GM21717 (cell line): ENCODE measurements at regions not wholly inside any gene's neighbourhood (a gene's known extent, or its start where the extent isn't known, plus 50 kb on each side); places are given as distances from the start of the nearest gene placed in this dataset.
"Not testable (repeated sequence)": the region's sequence is repeated elsewhere in the genome, so short reads cannot be mapped to it uniquely, and the experiment has no call there.

Experiments used
- ATAC-seq: cut with Tn5 transposase; IDR thresholded peaks from one replicate; pipeline ENCODE4 v1.9.1; 2021; ENCODE audit warnings: mild to moderate bottlenecking, moderate library complexity; ENCODE audit not compliant: unreplicated experiment

GRCh38 chr4:159545556-159545955 is 442.7 kb downstream of the RAPGEF2 start:
- no peak for ATAC-seq

- ATAC-seq, result no peak
Measured at GRCh38 chr4:159547645-159548308, 444.9 kb downstream of the RAPGEF2 start.

GRCh38 chr4:159549098-159549518 is 446.2 kb downstream of the RAPGEF2 start:
- ATAC-seq, result no peak

- no peak for ATAC-seq
Measured at GRCh38 chr4:159551281-159551680, 448.4 kb downstream of the RAPGEF2 start.

GRCh38 chr4:159552979-159553768 is 450.3 kb downstream of the RAPGEF2 start:
- ATAC-seq, result no peak

GRCh38 chr4:159555873-159556272 is 453.0 kb downstream of the RAPGEF2 start:
- ATAC-seq, result no peak

- no peak for ATAC-seq
Measured at GRCh38 chr4:159562366-159562765, 459.5 kb downstream of the RAPGEF2 start.

GRCh38 chr4:159563257-159563656 is 460.4 kb downstream of the RAPGEF2 start:
- no peak for ATAC-seq

- ATAC-seq, result no peak
Measured at GRCh38 chr4:159564615-159565014, 461.7 kb downstream of the RAPGEF2 start.

GRCh38 chr4:159566786-159567185 is 463.9 kb downstream of the RAPGEF2 start:
- ATAC-seq, result no peak

GRCh38 chr4:159577241-159577640 is 474.4 kb downstream of the RAPGEF2 start:
- ATAC-seq, result no peak

GRCh38 chr4:159582685-159583084 is 479.8 kb downstream of the RAPGEF2 start:
- no peak for ATAC-seq

GRCh38 chr4:159592898-159593556 is 490.1 kb downstream of the RAPGEF2 start:
- no peak for ATAC-seq

- no peak for ATAC-seq
Measured at GRCh38 chr4:159593681-159594080, 490.8 kb downstream of the RAPGEF2 start.

GRCh38 chr4:159594576-159594975 is 491.7 kb downstream of the RAPGEF2 start:
- ATAC-seq, result no peak

- not testable (repeated sequence) for ATAC-seq
Measured at GRCh38 chr4:159595101-159595500, 492.2 kb downstream of the RAPGEF2 start.

GRCh38 chr4:159598602-159599001 is 495.7 kb downstream of the RAPGEF2 start:
- ATAC-seq, result no peak

GRCh38 chr4:159600061-159600460 is 497.2 kb downstream of the RAPGEF2 start:
- ATAC-seq, result no peak

GRCh38 chr4:159604781-159605180 is 501.9 kb downstream of the RAPGEF2 start:
- no peak for ATAC-seq

GRCh38 chr4:159606835-159607234 is 504.0 kb downstream of the RAPGEF2 start:
- no peak for ATAC-seq

- ATAC-seq, result no peak
Measured at GRCh38 chr4:159607809-159608208, 504.9 kb downstream of the RAPGEF2 start.

GRCh38 chr4:159608436-159608835 is 505.6 kb downstream of the RAPGEF2 start:
- no peak for ATAC-seq
